ENCODE measurements at regions not wholly inside any gene's neighbourhood (a gene's known extent, or its start where the extent isn't known, plus 50 kb on each side); places are given as distances from the start of the nearest gene placed in this dataset.

DNA sequence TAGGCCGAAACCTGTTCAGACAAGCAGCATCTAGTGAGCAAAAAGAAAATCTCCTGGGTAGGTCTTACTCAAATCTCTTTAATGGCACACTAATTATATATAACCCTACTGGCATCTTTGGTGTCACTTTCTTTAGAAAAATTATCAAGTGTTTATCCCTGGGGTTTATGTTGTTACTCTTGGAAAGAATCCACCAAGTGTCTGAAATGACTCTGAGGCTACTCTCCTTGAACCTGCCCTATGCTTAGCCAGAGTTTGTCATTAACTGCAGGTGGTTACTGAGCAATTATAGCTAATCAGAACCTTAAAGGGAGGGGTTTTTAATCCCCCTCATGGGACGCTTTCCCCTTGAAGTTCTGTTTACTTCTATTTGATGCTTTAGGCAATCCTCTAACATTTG is 381.9 kb downstream of the PLK2 start:
- Histone ChIP-seq H3K4me1 (peaks cover 0 to 9% (median under 1%) of the 10 kb centered on the region in 4 donors), H3K36me3 (no peaks in the 10 kb centered on the region), H3K9me3 (no peaks in the 10 kb centered on the region), H3K4me3 (no peak overlapping the region), H3K27me3 (no peaks in the 10 kb centered on the region), H3K27ac (no peak overlapping the region)
- ATAC-seq (ENCODE audit: low FRiP score in 2 of 2): no peak
- DNase-seq: no peak
- 86 to 93% methylated on average over 2 of the region's 2 CpGs for WGBS, 2 donors
- TF ChIP-seq, protein P1, sequence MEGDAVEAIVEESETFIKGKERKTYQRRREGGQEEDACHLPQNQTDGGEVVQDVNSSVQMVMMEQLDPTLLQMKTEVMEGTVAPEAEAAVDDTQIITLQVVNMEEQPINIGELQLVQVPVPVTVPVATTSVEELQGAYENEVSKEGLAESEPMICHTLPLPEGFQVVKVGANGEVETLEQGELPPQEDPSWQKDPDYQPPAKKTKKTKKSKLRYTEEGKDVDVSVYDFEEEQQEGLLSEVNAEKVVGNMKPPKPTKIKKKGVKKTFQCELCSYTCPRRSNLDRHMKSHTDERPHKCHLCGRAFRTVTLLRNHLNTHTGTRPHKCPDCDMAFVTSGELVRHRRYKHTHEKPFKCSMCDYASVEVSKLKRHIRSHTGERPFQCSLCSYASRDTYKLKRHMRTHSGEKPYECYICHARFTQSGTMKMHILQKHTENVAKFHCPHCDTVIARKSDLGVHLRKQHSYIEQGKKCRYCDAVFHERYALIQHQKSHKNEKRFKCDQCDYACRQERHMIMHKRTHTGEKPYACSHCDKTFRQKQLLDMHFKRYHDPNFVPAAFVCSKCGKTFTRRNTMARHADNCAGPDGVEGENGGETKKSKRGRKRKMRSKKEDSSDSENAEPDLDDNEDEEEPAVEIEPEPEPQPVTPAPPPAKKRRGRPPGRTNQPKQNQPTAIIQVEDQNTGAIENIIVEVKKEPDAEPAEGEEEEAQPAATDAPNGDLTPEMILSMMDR (IDR thresholded peaks at IDR 0.05): no peak
- TF ChIP-seq POLR2AphosphoS5 (IDR thresholded peaks at IDR 0.05) (no peak), POLR2A (IDR thresholded peaks at IDR 0.05) (no peak), EP300 (IDR thresholded peaks at IDR 0.05) (no peak)

DNA sequence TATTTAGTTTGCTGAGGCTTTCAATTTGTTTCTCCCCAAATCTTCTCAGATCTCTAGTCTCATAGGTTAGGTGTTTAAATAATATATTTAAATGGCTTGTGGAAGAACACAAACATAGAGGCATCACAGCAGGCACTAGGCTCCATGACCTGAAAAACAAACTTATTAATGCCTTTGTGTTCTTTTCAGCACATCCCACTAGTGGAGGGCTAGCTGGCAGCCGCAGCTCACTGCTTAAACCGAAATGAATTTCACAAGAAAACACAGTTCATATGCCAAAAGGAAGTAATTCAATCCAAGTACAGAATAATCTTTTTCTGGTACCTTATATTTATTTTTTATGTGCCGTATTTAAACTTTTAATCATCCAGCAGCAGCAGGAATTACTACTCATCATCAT is 382.5 kb downstream of the PLK2 start:
- Histone ChIP-seq H3K4me3 (no peak overlapping the region), H3K4me1 (peaks cover 0 to 12% (median 3%) of the 10 kb centered on the region in 4 donors), H3K27ac (no peak overlapping the region), H3K9me3 (no peaks in the 10 kb centered on the region), H3K36me3 (no peaks in the 10 kb centered on the region), H3K27me3 (no peaks in the 10 kb centered on the region)
- TF ChIP-seq EP300 (IDR thresholded peaks at IDR 0.05): no peak
- no peak for TF ChIP-seq POLR2AphosphoS5 (IDR thresholded peaks at IDR 0.05)
- no peak for TF ChIP-seq POLR2A (IDR thresholded peaks at IDR 0.05)
- TF ChIP-seq, protein P1 (IDR thresholded peaks at IDR 0.05): no peak
- WGBS, 2 donors: 54 to 64% methylated on average over 3 of the region's 3 CpGs
- no peak for DNase-seq
- ATAC-seq (ENCODE audit: low FRiP score in 2 of 2): no peak

DNA sequence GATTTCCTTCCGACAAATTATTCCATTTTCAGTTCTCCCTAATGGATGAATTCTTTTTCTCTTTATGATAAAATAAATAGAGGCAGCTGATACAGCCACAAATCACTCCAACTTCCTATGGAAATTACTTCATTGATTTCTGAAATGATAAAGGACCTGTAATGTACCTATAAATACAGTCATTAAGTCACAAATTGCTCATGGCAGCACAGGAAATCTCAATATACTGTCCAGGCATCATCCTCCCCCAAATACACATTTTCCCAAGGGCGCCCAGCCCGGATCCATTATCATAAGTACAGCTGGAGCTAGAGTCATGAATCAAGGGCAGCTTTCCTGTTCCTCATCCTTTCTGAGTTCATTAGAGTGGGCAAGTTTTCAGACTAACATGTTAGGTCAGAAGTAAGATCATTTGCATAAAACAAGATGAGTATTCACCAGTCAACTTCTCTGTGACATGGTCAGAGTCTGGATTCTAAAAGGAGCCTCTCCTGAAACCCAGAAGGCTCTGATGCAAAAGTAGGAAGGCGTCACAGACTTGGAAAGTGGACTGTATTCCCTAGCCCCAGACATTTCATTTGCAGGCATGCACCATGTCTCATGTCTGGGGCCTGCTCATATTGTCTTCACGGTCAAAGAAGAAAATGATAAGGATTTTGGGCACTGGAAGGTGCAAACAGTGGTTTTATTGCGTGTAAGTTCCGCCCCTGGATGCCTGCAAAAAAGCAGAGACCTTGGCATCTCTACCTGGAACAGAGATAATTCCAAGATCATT is 383.2 kb downstream of the PLK2 start:
- no peak for DNase-seq
- H3K4me1 ChIP-seq: peaks cover 0 to 12% (median 6%) of the 10 kb centered on the region in 4 donors
- H3K9me3 ChIP-seq: no peaks in the 10 kb centered on the region
- no peaks in the 10 kb centered on the region for H3K27me3 ChIP-seq
- H3K27ac ChIP-seq: no peak overlapping the region
- TF ChIP-seq POLR2AphosphoS5 (IDR thresholded peaks at IDR 0.05) (no peak), EP300 (IDR thresholded peaks at IDR 0.05) (no peak), POLR2A (IDR thresholded peaks at IDR 0.05) (no peak)
- TF ChIP-seq, protein P1 (IDR thresholded peaks at IDR 0.05): no peak
- WGBS, 2 donors: 87 to 94% methylated on average over 7 of the region's 7 CpGs
- no peaks in the 10 kb centered on the region for H3K36me3 ChIP-seq
- no peak for ATAC-seq (ENCODE audit: low FRiP score in 2 of 2)
- no peak overlapping the region for H3K4me3 ChIP-seq

DNA sequence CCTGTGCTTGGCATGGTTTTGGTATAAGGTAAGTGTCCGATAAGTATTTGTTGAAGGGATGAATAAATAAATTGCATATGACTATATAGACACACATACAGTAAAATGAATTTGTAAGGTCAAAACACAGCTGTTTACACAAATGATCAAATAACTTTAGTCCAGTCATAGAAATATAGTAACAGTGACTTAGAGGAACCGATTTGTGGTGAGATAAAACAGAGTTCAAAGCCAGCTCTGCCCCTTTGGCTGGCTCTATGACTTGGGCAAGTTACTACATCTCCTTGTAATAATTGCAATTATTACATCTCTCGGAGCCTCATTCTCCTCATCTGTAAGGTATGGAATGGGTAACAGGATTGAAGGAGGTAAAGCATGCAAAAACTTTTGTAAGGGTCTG is 384.0 kb downstream of the PLK2 start:
- TF ChIP-seq EP300 (IDR thresholded peaks at IDR 0.05): no peak
- TF ChIP-seq POLR2A (IDR thresholded peaks at IDR 0.05): no peak
- TF ChIP-seq, protein P1 (IDR thresholded peaks at IDR 0.05): no peak
- TF ChIP-seq POLR2AphosphoS5 (IDR thresholded peaks at IDR 0.05): no peak
- ATAC-seq (ENCODE audit: low FRiP score in 2 of 2): no peak
- WGBS, 2 donors: 76 to 81% methylated on average over 3 of the region's 3 CpGs

DNA sequence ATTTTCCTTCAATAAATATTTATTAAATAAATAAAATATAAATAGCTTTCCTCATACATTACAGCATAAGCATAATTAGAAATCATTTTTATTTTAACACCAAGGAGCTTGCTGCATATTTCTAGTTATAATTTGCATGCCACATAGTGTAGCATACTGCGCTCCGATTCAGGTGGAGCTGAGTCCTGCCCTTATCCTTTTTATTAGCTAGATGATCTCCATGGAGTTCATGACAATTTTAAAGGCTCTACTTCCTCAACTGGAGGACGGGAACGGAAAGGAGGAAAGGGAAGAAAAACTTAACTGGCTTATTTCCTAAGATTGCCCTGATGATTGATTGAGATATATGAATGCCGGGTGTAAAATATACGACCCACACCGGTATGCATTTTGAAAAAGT is 385.2 kb downstream of the PLK2 start:
- WGBS, 2 donors: 64 to 74% methylated on average over 7 of the region's 7 CpGs
- no peak for TF ChIP-seq POLR2AphosphoS5 (IDR thresholded peaks at IDR 0.05)
- DNase-seq: no peak
- ATAC-seq (ENCODE audit: low FRiP score in 2 of 2): no peak
- H3K27ac ChIP-seq: no peak overlapping the region
- no peak overlapping the region for H3K4me3 ChIP-seq
- peaks cover 0 to 8% (median 5%) of the 10 kb centered on the region in 4 donors for H3K4me1 ChIP-seq
- H3K27me3 ChIP-seq: no peaks in the 10 kb centered on the region
- no peaks in the 10 kb centered on the region for H3K9me3 ChIP-seq
- H3K36me3 ChIP-seq: no peaks in the 10 kb centered on the region

More for the DNA sequence above, 384.0 kb downstream of the PLK2 start:
- Histone ChIP-seq H3K4me3 (no peak overlapping the region), H3K36me3 (no peaks in the 10 kb centered on the region), H3K27ac (no peak overlapping the region), H3K9me3 (no peaks in the 10 kb centered on the region), H3K4me1 (peaks cover 0 to 12% (median 6%) of the 10 kb centered on the region in 4 donors), H3K27me3 (no peaks in the 10 kb centered on the region)
- DNase-seq: no peak
